H1 (cell line): ENCODE measurements at regions not wholly inside any gene's neighbourhood (a gene's known extent, or its start where the extent isn't known, plus 50 kb on each side); places are given as distances from the start of the nearest gene placed in this dataset.

ENCODE experiments used
- SUZ12 ChIP-seq: fragments of 200-600 bp; sonication (generic); IDR thresholded peaks from 2 replicates; pipeline ENCODE4 v1.6.1; 2012; ENCODE audit warnings: mild to moderate bottlenecking, inconsistent platforms, low read length, moderate library complexity, mixed read lengths
- TF ChIP-seq, protein P1 (sequence below): IDR thresholded peaks from 2 replicates; pipeline ENCODE4 v1.6.1; 2011; ENCODE audit warnings: low read length, improper control_type of control experiment

DNA sequence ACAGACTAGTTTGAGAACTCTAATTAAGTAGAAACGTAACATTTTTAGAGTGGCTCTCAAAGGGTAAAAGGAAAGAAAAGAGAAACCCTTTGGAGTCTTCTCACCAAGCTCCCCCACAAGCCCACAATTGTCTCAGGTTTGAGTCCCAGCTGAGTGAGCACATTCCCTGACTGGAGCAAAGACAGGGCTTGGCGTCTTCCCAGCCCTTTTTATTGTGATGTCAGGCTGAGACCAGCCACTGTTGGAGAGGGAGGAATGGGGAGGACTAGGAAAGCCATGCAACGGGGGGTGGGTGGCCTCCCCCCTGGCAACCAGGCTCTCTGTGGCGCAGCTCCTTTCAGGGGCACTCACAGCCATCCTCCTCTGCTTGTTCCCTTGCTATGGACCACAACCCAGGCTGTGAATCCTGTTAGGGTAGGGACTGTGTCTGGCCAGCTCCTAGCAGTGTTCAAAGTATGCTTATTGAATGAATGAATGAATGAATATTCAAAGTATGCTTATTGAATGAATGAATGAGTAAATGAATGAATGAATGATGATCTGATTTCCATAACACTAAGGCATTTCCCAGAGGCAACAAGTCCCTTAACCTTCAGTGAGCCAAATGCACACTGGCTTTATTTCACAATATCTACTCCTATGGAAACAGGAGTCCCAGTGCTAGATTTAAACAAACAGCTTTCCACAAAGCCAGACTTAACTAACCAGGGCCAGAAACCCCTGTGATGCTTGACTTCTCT is 413.3 kb downstream of the MID1IP1 start (continued):
- TF ChIP-seq, protein P1, sequence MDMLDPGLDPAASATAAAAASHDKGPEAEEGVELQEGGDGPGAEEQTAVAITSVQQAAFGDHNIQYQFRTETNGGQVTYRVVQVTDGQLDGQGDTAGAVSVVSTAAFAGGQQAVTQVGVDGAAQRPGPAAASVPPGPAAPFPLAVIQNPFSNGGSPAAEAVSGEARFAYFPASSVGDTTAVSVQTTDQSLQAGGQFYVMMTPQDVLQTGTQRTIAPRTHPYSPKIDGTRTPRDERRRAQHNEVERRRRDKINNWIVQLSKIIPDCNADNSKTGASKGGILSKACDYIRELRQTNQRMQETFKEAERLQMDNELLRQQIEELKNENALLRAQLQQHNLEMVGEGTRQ: no peak
- no peak for TF ChIP-seq SUZ12
